Esophagus muscularis mucosa (tissue), 4 donors: ENCODE measurements at regions not wholly inside any gene's neighbourhood (a gene's known extent, or its start where the extent isn't known, plus 50 kb on each side); places are given as distances from the start of the nearest gene placed in this dataset.

Experiments
- DNase-seq: peaks from one replicate; pipeline ENCODE4 v3.0.0-alpha.2; 2017; ENCODE audit errors: extremely low spot score
- H3K27ac ChIP-seq, 4 donors: fragments of 200-600 bp; sonication (generic); replicated peaks in 1 of 4; 1 replicate in 3 of 4; 2 replicates in 1 of 4; pipeline ENCODE4 v1.5.1; 2016 to 2019; ENCODE audit warnings: mild to moderate bottlenecking in 1 of 4
- H3K27me3 ChIP-seq, 4 donors: fragments of 200-600 bp; sonication (generic); one replicate each; pipeline versions ENCODE4 v1.5.1 to v1.6.0; 2016 to 2019
- H3K36me3 ChIP-seq, 4 donors: fragments of 200-600 bp; sonication (generic); one replicate each; pipeline ENCODE4 v1.5.1; 2016 to 2019
- H3K4me1 ChIP-seq, 4 donors: fragments of 200-600 bp; sonication (generic); one replicate each; pipeline ENCODE4 v1.5.1; 2016 to 2019
- H3K4me3 ChIP-seq, 4 donors: fragments of 200-600 bp; sonication (generic); 1 replicate in 2 of 4; 2 replicates in 2 of 4; pipeline ENCODE4 v1.5.1; 2016 to 2019; ENCODE audit warnings: mild to moderate bottlenecking in 4 of 4, moderate library complexity in 1 of 4
- H3K9me3 ChIP-seq, 4 donors: fragments of 200-600 bp; sonication (generic); 1 replicate in 3 of 4; 2 replicates in 1 of 4; pipeline ENCODE4 v1.5.1; 2016 to 2019
- CTCF ChIP-seq, 3 experiments: fragments of 200-600 bp in 2 of 3; fragments of 450-650 bp in 1 of 3; sonication (generic) in 2 of 3; IDR thresholded peaks; one replicate each; pipeline ENCODE4 v1.5.1; 2017 to 2019; ENCODE audit warnings: antibody characterized with exemption in 3 of 3, mild to moderate bottlenecking in 2 of 3, moderate library complexity in 1 of 3
- EP300 ChIP-seq: sonication (generic); formaldehyde crosslinking; IDR thresholded peaks from one replicate; pipeline ENCODE4 v1.6.1; 2017; ENCODE audit warnings: antibody characterized with exemption
- POLR2A ChIP-seq: fragments of 450-650 bp; IDR thresholded peaks from one replicate; pipeline ENCODE4 v1.6.1; 2017; ENCODE audit warnings: antibody characterized with exemption, moderate library complexity, mild to moderate bottlenecking, low read depth
- POLR2AphosphoS5 ChIP-seq, 2 donors: sonication (generic); formaldehyde crosslinking; IDR thresholded peaks; one replicate each; pipeline ENCODE4 v1.6.1; 2017; ENCODE audit warnings: antibody characterized with exemption in 2 of 2
- WGBS: methylation state at CpG from one replicate; pipeline ENCODE4 v1.1.5; 2018; 5-methylcytosine and 5-hydroxymethylcytosine counted together
- intact Hi-C: fragments of 100-400 bp; cut with DNase I; formaldehyde crosslinking; loops from one replicate; pipeline ENCODE4 v1.15.1; 2023

DNA sequence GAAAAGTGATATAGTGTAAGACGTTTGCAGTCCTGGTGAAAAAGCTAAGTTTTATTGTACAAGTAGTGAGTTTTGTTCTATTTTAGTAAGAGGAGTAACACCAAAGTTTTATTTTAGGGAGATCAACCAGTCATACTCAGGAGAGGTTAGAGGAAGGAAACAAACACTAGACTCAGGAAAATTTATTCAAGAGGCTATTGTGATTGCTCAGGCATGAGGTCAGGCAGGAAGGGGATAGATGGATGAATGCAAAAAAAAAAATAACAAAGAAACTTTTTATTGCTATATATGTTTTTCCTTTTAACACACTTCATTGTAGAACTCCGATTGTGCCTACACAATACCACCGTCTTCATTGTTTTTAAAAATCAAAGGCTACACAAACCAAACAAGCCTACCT is 189.0 kb downstream of the LYPLAL1 start:
- Histone ChIP-seq H3K27ac (no peak overlapping the region), H3K4me1 (no peaks in the 10 kb centered on the region), H3K4me3 (no peak overlapping the region), H3K9me3 (no peaks in the 10 kb centered on the region), H3K36me3 (no peaks in the 10 kb centered on the region), H3K27me3 (no peaks in the 10 kb centered on the region)
- WGBS: 75% methylated on average over 3 of the region's 3 CpGs
- intact Hi-C loops: no loop called here
- no peak for DNase-seq
- TF ChIP-seq POLR2AphosphoS5 (IDR thresholded peaks at IDR 0.05): no peak
- TF ChIP-seq CTCF (IDR thresholded peaks at IDR 0.05): no peak
- TF ChIP-seq EP300: no peak
- no peak for TF ChIP-seq POLR2A

DNA sequence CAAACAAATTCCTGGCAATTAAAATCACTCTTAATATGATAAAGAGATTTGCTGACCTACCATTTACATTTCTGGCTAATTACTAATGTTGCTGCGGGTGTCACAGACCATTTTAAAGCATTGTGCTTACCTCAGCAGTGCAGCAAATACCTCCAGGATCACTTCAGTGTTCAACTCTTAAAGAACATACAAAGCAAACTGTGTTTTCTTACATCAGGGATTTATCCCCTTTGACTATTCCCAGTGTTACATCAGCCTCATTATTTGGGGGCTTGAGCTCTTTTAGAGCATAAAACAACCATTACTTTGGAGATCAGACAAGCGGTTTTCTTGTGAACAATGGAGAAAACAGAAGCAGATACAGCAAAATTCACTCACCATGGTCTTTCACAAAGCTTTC is 185.4 kb downstream of the LYPLAL1 start:
- Histone ChIP-seq H3K27me3 (no peaks in the 10 kb centered on the region), H3K4me1 (no peaks in the 10 kb centered on the region), H3K4me3 (no peak overlapping the region), H3K27ac (no peak overlapping the region), H3K36me3 (no peaks in the 10 kb centered on the region), H3K9me3 (no peaks in the 10 kb centered on the region)
- DNase-seq: no peak
- intact Hi-C loops: no loop called here
- no peak for TF ChIP-seq EP300
- TF ChIP-seq POLR2AphosphoS5 (IDR thresholded peaks at IDR 0.05): no peak
- no peak for TF ChIP-seq POLR2A
- no peak for TF ChIP-seq CTCF (IDR thresholded peaks at IDR 0.05)
- WGBS: 91% methylated on average over 2 of the region's 2 CpGs

- no peak for DNase-seq
- Histone ChIP-seq H3K9me3 (no peaks in the 10 kb centered on the region), H3K4me3 (no peak overlapping the region), H3K36me3 (no peaks in the 10 kb centered on the region), H3K4me1 (no peaks in the 10 kb centered on the region), H3K27ac (no peak overlapping the region), H3K27me3 (no peaks in the 10 kb centered on the region)
- no peak for TF ChIP-seq POLR2AphosphoS5 (IDR thresholded peaks at IDR 0.05)
- TF ChIP-seq EP300: no peak
- no peak for TF ChIP-seq POLR2A
- no peak for TF ChIP-seq CTCF (IDR thresholded peaks at IDR 0.05)
- intact Hi-C loops: no loop called here
- 98% methylated on average over 2 of the region's 2 CpGs for WGBS
Measured at GRCh38 chr1:219358080-219358479, 184.4 kb downstream of the LYPLAL1 start.

GRCh38 chr1:219354962-219355361 is 181.3 kb downstream of the LYPLAL1 start:
- Histone ChIP-seq H3K4me1 (no peaks in the 10 kb centered on the region), H3K9me3 (no peaks in the 10 kb centered on the region), H3K4me3 (no peak overlapping the region), H3K27me3 (no peaks in the 10 kb centered on the region), H3K27ac (no peak overlapping the region), H3K36me3 (no peaks in the 10 kb centered on the region)
- TF ChIP-seq CTCF (IDR thresholded peaks at IDR 0.05): no peak
- TF ChIP-seq POLR2A: no peak
- TF ChIP-seq POLR2AphosphoS5 (IDR thresholded peaks at IDR 0.05): no peak
- no peak for TF ChIP-seq EP300
- WGBS: 92% methylated on average over 4 of the region's 4 CpGs
- no peak for DNase-seq
- intact Hi-C loops: no loop called here

- TF ChIP-seq POLR2AphosphoS5 (IDR thresholded peaks at IDR 0.05): no peak
- TF ChIP-seq CTCF (IDR thresholded peaks at IDR 0.05): no peak
- TF ChIP-seq EP300: no peak
- no peak for TF ChIP-seq POLR2A
- H3K27me3 ChIP-seq: no peaks in the 10 kb centered on the region
- DNase-seq: no peak
- no peak overlapping the region for H3K4me3 ChIP-seq
- WGBS: 79% methylated on average over 4 of the region's 4 CpGs
- no peaks in the 10 kb centered on the region for H3K36me3 ChIP-seq
- no peak overlapping the region for H3K27ac ChIP-seq
- H3K4me1 ChIP-seq: peaks cover 0 to 5% (median 2%) of the 10 kb centered on the region in 4 donors
- intact Hi-C loops: no loop called here
- no peaks in the 10 kb centered on the region for H3K9me3 ChIP-seq
Measured at GRCh38 chr1:219352961-219353651, 179.4 kb downstream of the LYPLAL1 start.
